ENCODE measurements at regions not wholly inside any gene's neighbourhood (a gene's known extent, or its start where the extent isn't known, plus 50 kb on each side); places are given as distances from the start of the nearest gene placed in this dataset.

DNA sequence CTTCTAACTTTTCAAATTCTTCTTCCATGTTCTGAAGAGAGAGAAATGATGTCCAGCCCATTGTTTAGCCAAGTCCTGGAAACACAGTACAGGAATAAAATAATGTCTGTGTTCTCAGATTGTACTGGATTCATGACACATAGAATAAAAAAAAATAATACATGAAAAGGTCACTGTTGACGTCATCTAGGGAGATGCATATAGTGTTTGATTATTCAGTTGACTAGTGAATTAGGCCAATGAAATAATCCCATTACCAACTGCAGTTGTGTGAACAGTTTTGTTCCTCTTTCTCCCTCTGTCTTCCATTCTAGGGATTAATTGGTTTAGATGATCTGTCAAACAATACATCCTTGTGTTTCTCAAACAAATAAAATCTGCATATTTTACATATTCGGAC, 222.8 kb downstream of the ALDH8A1 start:
- Histone ChIP-seq H2BK120ac (replicated peaks; ENCODE audit: low read depth, low read length) (no peak overlapping the region), H4K91ac (replicated peaks; ENCODE audit: insufficient read length, low read length) (no peak overlapping the region), H3K14ac (ENCODE audit: insufficient read length) (no peak overlapping the region), H3K23me2 (ENCODE audit: low read depth, low read length) (no peaks in the 10 kb centered on the region), H2BK5ac (ENCODE audit: low read depth, low read length) (no peak overlapping the region), H3K36me3 (ENCODE audit: control insufficient read depth in 2 of 4, insufficient read depth in 4 of 4, low read length in 3 of 4) (no peaks in the 10 kb centered on the region), H2AK5ac (ENCODE audit: low read depth, low read length) (no peak overlapping the region), H3K4me1 (replicated peaks in 1 of 4; ENCODE audit: control insufficient read depth in 3 of 4, insufficient read depth in 4 of 4, low read length in 3 of 4) (peaks cover 0 to 6% (median 3%) of the 10 kb centered on the region in 4 experiments; a peak in 3 of 7 replicates), H4K5ac (ENCODE audit: insufficient read length, low read depth, low read length) (no peak overlapping the region), H4K8ac (ENCODE audit: extremely low read depth, insufficient read depth, low read length) (no peak overlapping the region), H4K20me1 (replicated peaks in 1 of 2; ENCODE audit: control insufficient read depth in 1 of 2, insufficient read depth in 2 of 2, low read length in 2 of 2) (no peaks in the 10 kb centered on the region), H3K9me3 (ENCODE audit: insufficient read depth in 2 of 2, low read depth in 1 of 2, low read length in 1 of 2) (no peaks in the 10 kb centered on the region), H3K79me2 (ENCODE audit: control insufficient read depth in 1 of 2, insufficient read depth in 2 of 2, low read length in 2 of 2) (no peaks in the 10 kb centered on the region), H3K9ac (replicated peaks in 1 of 4; ENCODE audit: extremely low read depth in 1 of 4, low read depth in 3 of 4, low read length in 3 of 4) (no peak overlapping the region), H3K18ac (ENCODE audit: extremely low read depth, low read length) (no peak overlapping the region), H3K79me1 (ENCODE audit: low read depth, low read length) (no peaks in the 10 kb centered on the region), H3K4ac (replicated peaks; ENCODE audit: insufficient read length, low read depth, low read length) (no peak overlapping the region), H3K4me3 (ENCODE audit: extremely low read depth in 1 of 4, insufficient read depth in 2 of 4, low read depth in 3 of 4, low read length in 4 of 4) (no peak overlapping the region), H3K27me3 (replicated peaks in 1 of 4; ENCODE audit: control insufficient read depth in 3 of 4, extremely low read depth in 1 of 4, insufficient read depth in 3 of 4, low read length in 3 of 4) (no peaks in the 10 kb centered on the region), H3K27ac (ENCODE audit: low read depth, low read length) (no peak overlapping the region), H3K56ac (replicated peaks; ENCODE audit: insufficient read length, low read depth, low read length) (no peak overlapping the region), H2AFZ (ENCODE audit: low read length) (no peak overlapping the region), H3K23ac (ENCODE audit: insufficient read length) (no peak overlapping the region), H2BK15ac (ENCODE audit: low read length) (no peak overlapping the region), H3K4me2 (ENCODE audit: insufficient read depth in 1 of 2, low read depth in 2 of 2, low read length in 2 of 2) (no peak overlapping the region), H2BK12ac (ENCODE audit: low read depth, low read length) (no peak overlapping the region), H2BK20ac (ENCODE audit: low read length) (no peak overlapping the region)
- TF ChIP-seq BACH1 (IDR thresholded peaks at IDR 0.05; ENCODE audit: low read length) (no peak), PHF8 (conservative IDR thresholded peaks at IDR 0.05; ENCODE audit: low read depth, low read length) (no peak), SRF (IDR thresholded peaks at IDR 0.05; ENCODE audit: low read depth, low read length) (no peak), NRF1 (IDR thresholded peaks at IDR 0.05; ENCODE audit: low read depth, low read length) (no peak), HDAC6 (IDR thresholded peaks at IDR 0.05; ENCODE audit: low read depth, low read length) (no peak), ATF3 (IDR thresholded peaks at IDR 0.05; ENCODE audit: insufficient read depth, low read depth, low read length) (no peak), YY1 (IDR thresholded peaks at IDR 0.05; ENCODE audit: low read depth, low read length) (no peak), FOSL1 (IDR thresholded peaks at IDR 0.05; ENCODE audit: insufficient read depth, low read depth, low read length) (no peak), HDAC2 (IDR thresholded peaks at IDR 0.05; ENCODE audit: borderline replicate concordance in 1 of 2, low read depth in 2 of 2, low read length in 2 of 2) (no peak), BRCA1 (IDR thresholded peaks at IDR 0.05; ENCODE audit: low read depth, low read length) (no peak), NANOG (IDR thresholded peaks at IDR 0.05; ENCODE audit: insufficient read depth, low read depth, low read length, poor library complexity, severe bottlenecking) (no peak), MAFK (IDR thresholded peaks at IDR 0.05; ENCODE audit: low read depth, low read length) (no peak), CEBPB (IDR thresholded peaks at IDR 0.05; ENCODE audit: low read depth, low read length) (no peak)
- TF ChIP-seq, protein P1, sequence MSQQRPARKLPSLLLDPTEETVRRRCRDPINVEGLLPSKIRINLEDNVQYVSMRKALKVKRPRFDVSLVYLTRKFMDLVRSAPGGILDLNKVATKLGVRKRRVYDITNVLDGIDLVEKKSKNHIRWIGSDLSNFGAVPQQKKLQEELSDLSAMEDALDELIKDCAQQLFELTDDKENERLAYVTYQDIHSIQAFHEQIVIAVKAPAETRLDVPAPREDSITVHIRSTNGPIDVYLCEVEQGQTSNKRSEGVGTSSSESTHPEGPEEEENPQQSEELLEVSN (IDR thresholded peaks at IDR 0.05) = no peak
- FAIRE-seq (no peak), DNase-seq (ENCODE audit: low read depth in 1 of 2, low spot score in 2 of 2) (no peak)
- POLR2A ChIA-PET (ENCODE audit: partially characterized antibody) = no interaction called here
- CTCF ChIA-PET (ENCODE audit: partially characterized antibody) = no interaction called here
- 100% methylated on average over 2 of the region's 2 CpGs; no CpG with 5 or more reads in 1 of the 2 experiments for WGBS, 2 experiments (ENCODE audit: extremely low coverage in 1 of 2, insufficient coverage in 1 of 2, insufficient read length in 1 of 2, insufficient replicate concordance in 2 of 2, low coverage in 1 of 2, low lambda C conversion rate in 2 of 2, missing lambda C conversion rate in 1 of 2)
